Natural killer cell (primary cell): ENCODE measurements at regions not wholly inside any gene's neighbourhood (a gene's known extent, or its start where the extent isn't known, plus 50 kb on each side); places are given as distances from the start of the nearest gene placed in this dataset.
"Not testable (repeated sequence)": the region's sequence is repeated elsewhere in the genome, so short reads cannot be mapped to it uniquely, and the experiment has no call there.

Experiments
- ATAC-seq, 3 donors: fragments of 150-1000 bp in 2 of 3; fragments of 200-7000 bp in 1 of 3; cut with Tn5 transposase; 1 replicate in 1 of 3; 2 replicates in 2 of 3; pipeline ENCODE4 v1.10.0; 2021; ENCODE audit warnings: mild to moderate bottlenecking in 2 of 3, moderate library complexity in 2 of 3
- DNase-seq, 2 donors: peaks; one replicate each; pipeline versions ENCODE4 v3.0.0 to v3.0.0-alpha.2; 2013 to 2021; ENCODE audit warnings: mixed read lengths in 1 of 2
- H3K27ac ChIP-seq: one replicate; pipeline ENCODE4 v1.5.1; 2013; ENCODE audit warnings: mild to moderate bottlenecking, low read length
- H3K27me3 ChIP-seq: one replicate; pipeline ENCODE4 v1.6.1; 2013; ENCODE audit warnings: low read length; ENCODE audit not compliant: control insufficient read depth, insufficient read depth
- H3K36me3 ChIP-seq: one replicate; pipeline ENCODE4 v1.6.1; 2013; ENCODE audit warnings: low read length; ENCODE audit not compliant: control insufficient read depth, insufficient read depth
- H3K4me1 ChIP-seq: one replicate; pipeline ENCODE4 v1.6.1; 2013; ENCODE audit warnings: low read length; ENCODE audit not compliant: control insufficient read depth, insufficient read depth
- H3K4me3 ChIP-seq: one replicate; pipeline ENCODE4 v1.5.1; 2013; ENCODE audit warnings: low read length
- H3K9me3 ChIP-seq: one replicate; pipeline ENCODE4 v1.6.1; 2013; ENCODE audit warnings: low read length; ENCODE audit not compliant: control insufficient read depth, insufficient read depth
- H3K27ac Mint-ChIP-seq, 2 donors: one replicate each; pipeline ENCODE4 v1.8.0; 2022; ENCODE audit warnings: mild to moderate bottlenecking in 2 of 2, mixed read lengths in 2 of 2, moderate library complexity in 1 of 2
- H3K27me3 Mint-ChIP-seq, 2 donors: one replicate each; pipeline ENCODE4 v1.8.0; 2022; ENCODE audit warnings: low read depth in 2 of 2, mixed read lengths in 2 of 2
- H3K36me3 Mint-ChIP-seq: one replicate; pipeline ENCODE4 v1.8.0; 2022; ENCODE audit warnings: mixed read lengths
- H3K4me1 Mint-ChIP-seq, 2 donors: one replicate each; pipeline ENCODE4 v1.8.0; 2022; ENCODE audit warnings: mixed read lengths in 2 of 2
- H3K4me3 Mint-ChIP-seq: one replicate; pipeline ENCODE4 v1.8.0; 2022; ENCODE audit warnings: mild to moderate bottlenecking, moderate library complexity, mixed read lengths
- H3K9me3 Mint-ChIP-seq, 2 donors: one replicate each; pipeline ENCODE4 v1.8.0; 2022; ENCODE audit warnings: mixed read lengths in 2 of 2
- CTCF ChIP-seq: fragments of 200-600 bp; IDR thresholded peaks from one replicate; pipeline ENCODE4 v1.8.0; 2022; ENCODE audit warnings: antibody characterized with exemption
- WGBS: methylation state at CpG from one replicate; pipeline ENCODE4 v1.1.7; 2013; ENCODE audit warnings: missing lambda C conversion rate; ENCODE audit not compliant: insufficient coverage; 5-methylcytosine and 5-hydroxymethylcytosine counted together
- intact Hi-C: fragments of 100-400 bp; cut with micrococcal nuclease; formaldehyde crosslinking; loops from one replicate; pipeline ENCODE4 v1.14.2; 2022

- Mint-ChIP-seq H3K27ac (no peak overlapping the region), H3K4me3 (no peak overlapping the region), H3K4me1 (no peaks in the 10 kb centered on the region), H3K27me3 (peaks cover 0 to 5% of the 10 kb centered on the region in 2 donors), H3K36me3 (no peaks in the 10 kb centered on the region), H3K9me3 (peaks cover 0 to 7% of the 10 kb centered on the region in 2 donors)
- no peak for DNase-seq
- intact Hi-C loops, result no loop called here
- Histone ChIP-seq H3K27ac (no peak overlapping the region), H3K27me3 (no peaks in the 10 kb centered on the region), H3K9me3 (no peaks in the 10 kb centered on the region), H3K4me1 (no peaks in the 10 kb centered on the region), H3K4me3 (no peak overlapping the region), H3K36me3 (no peaks in the 10 kb centered on the region)
- TF ChIP-seq CTCF, result no peak
- WGBS, result no CpG with 5 or more reads among the region's 3 CpGs
- ATAC-seq, result no peak
Measured at GRCh38 chr6:80504882-80505281, 398.4 kb downstream of the BCKDHB start.

GRCh38 chr6:80503660-80504059 lies 397.2 kb downstream of the BCKDHB start:
- no peaks in the 10 kb centered on the region for H3K36me3 Mint-ChIP-seq
- ATAC-seq (no peak), DNase-seq (no peak)
- H3K9me3 Mint-ChIP-seq, result peaks cover 0 to 8% of the 10 kb centered on the region in 2 donors
- no peak for TF ChIP-seq CTCF
- no peaks in the 10 kb centered on the region for H3K4me1 ChIP-seq
- peaks cover 0 to 5% of the 10 kb centered on the region in 2 donors for H3K27me3 Mint-ChIP-seq
- H3K4me1 Mint-ChIP-seq, result no peaks in the 10 kb centered on the region
- H3K27ac Mint-ChIP-seq, result no peak overlapping the region
- no peak overlapping the region for H3K27ac ChIP-seq
- no peak overlapping the region for H3K4me3 ChIP-seq
- 83% methylated on average over 2 of the region's 2 CpGs for WGBS
- no peaks in the 10 kb centered on the region for H3K9me3 ChIP-seq
- no peaks in the 10 kb centered on the region for H3K27me3 ChIP-seq
- H3K36me3 ChIP-seq, result no peaks in the 10 kb centered on the region
- intact Hi-C loops, result no loop called here
- H3K4me3 Mint-ChIP-seq, result no peak overlapping the region

GRCh38 chr6:80502871-80503270 lies 396.4 kb downstream of the BCKDHB start:
- Histone ChIP-seq H3K27me3 (no peaks in the 10 kb centered on the region), H3K4me1 (no peaks in the 10 kb centered on the region), H3K9me3 (no peaks in the 10 kb centered on the region), H3K27ac (no peak overlapping the region), H3K4me3 (no peak overlapping the region), H3K36me3 (no peaks in the 10 kb centered on the region)
- peaks cover 0 to 1% of the 10 kb centered on the region in 2 donors for H3K27me3 Mint-ChIP-seq
- DNase-seq (no peak), ATAC-seq (no peak)
- peaks cover 0 to 11% of the 10 kb centered on the region in 2 donors for H3K9me3 Mint-ChIP-seq
- H3K4me1 Mint-ChIP-seq, result no peaks in the 10 kb centered on the region
- intact Hi-C loops, result no loop called here
- no peak for TF ChIP-seq CTCF
- H3K4me3 Mint-ChIP-seq, result no peak overlapping the region
- 88% methylated on average over 1 of the region's 1 CpG for whole genome bisulfite sequencing
- no peaks in the 10 kb centered on the region for H3K36me3 Mint-ChIP-seq
- H3K27ac Mint-ChIP-seq, result no peak overlapping the region

- ATAC-seq, result no peak
- no peak overlapping the region for H3K27ac Mint-ChIP-seq
- no peak for TF ChIP-seq CTCF
- WGBS, result 90% methylated on average over 3 of the region's 4 CpGs
- Histone ChIP-seq H3K9me3 (no peaks in the 10 kb centered on the region), H3K4me1 (no peaks in the 10 kb centered on the region), H3K4me3 (no peak overlapping the region), H3K27me3 (no peaks in the 10 kb centered on the region), H3K36me3 (no peaks in the 10 kb centered on the region), H3K27ac (no peak overlapping the region)
- H3K9me3 Mint-ChIP-seq, result peaks cover 2 to 11% of the 10 kb centered on the region in 2 donors
- no peak overlapping the region for H3K4me3 Mint-ChIP-seq
- DNase-seq, result no peak
- no peaks in the 10 kb centered on the region for H3K36me3 Mint-ChIP-seq
- intact Hi-C loops, result no loop called here
- no peaks in the 10 kb centered on the region for H3K27me3 Mint-ChIP-seq
- no peaks in the 10 kb centered on the region for H3K4me1 Mint-ChIP-seq
Measured at GRCh38 chr6:80501636-80502035, 395.2 kb downstream of the BCKDHB start.

GRCh38 chr6:80497696-80498486 lies 391.4 kb downstream of the BCKDHB start:
- WGBS, result 85% methylated on average over 17 of the region's 18 CpGs
- H3K36me3 ChIP-seq, H3K27ac ChIP-seq, H3K27me3 Mint-ChIP-seq, H3K4me1 ChIP-seq, H3K4me1 Mint-ChIP-seq, H3K4me3 Mint-ChIP-seq, H3K27me3 ChIP-seq, intact Hi-C loops, H3K9me3 ChIP-seq, H3K36me3 Mint-ChIP-seq, ATAC-seq, DNase-seq, H3K4me3 ChIP-seq, H3K27ac Mint-ChIP-seq: not testable (repeated sequence)
- H3K9me3 Mint-ChIP-seq, result peaks cover 5 to 15% of the 10 kb centered on the region in 2 donors
